NAMALWA (cell line): ENCODE measurements at regions not wholly inside any gene's neighbourhood (a gene's known extent, or its start where the extent isn't known, plus 50 kb on each side); places are given as distances from the start of the nearest gene placed in this dataset.

Experiments
- DNase-seq: peaks from one replicate; pipeline ENCODE4 v3.0.0-alpha.2; 2015; ENCODE audit warnings: low spot score

GRCh38 chr14:44009642-44010041 is 497.4 kb downstream of the FSCB start:
- no peak for DNase-seq

- DNase-seq: no peak
Measured at GRCh38 chr14:43988989-43989388, 518.1 kb downstream of the FSCB start.

GRCh38 chr14:43983721-43984120 is 523.4 kb downstream of the FSCB start:
- no peak for DNase-seq

DNA sequence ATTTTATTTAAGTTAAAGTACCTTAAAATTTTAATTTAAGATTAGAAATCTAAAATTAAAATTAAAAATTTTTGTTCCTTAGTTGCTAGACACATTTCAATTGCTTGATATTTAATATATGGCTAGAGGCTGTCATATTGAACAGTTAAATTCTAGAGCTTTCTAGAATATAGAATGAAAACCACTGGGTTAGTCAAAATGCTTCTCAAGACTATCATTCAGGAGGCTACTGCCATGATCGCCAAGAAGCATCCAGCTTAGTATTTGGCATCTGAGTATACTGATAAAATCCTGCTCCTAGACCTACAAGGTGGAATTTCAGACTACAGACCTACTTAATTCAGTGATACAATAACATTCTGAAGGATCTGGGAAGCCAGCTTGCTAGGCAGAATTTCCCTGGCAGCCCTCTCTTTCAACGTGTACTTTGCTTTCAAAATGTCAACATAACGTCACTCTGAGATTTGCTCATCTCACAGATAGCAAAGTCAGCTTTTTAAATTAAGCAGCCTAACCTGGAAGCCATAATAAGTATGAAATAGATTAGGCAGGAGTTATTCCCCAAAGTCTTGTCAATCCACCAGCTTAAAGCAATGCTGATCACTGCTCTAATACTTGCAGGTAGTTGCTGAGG is 525.8 kb downstream of the FSCB start:
- DNase-seq: no peak

GRCh38 chr14:43956741-43957140 is 550.3 kb downstream of the FSCB start:
- no peak for DNase-seq

- DNase-seq: no peak
Measured at GRCh38 chr14:43949400-43949799, 557.7 kb downstream of the FSCB start.

DNA sequence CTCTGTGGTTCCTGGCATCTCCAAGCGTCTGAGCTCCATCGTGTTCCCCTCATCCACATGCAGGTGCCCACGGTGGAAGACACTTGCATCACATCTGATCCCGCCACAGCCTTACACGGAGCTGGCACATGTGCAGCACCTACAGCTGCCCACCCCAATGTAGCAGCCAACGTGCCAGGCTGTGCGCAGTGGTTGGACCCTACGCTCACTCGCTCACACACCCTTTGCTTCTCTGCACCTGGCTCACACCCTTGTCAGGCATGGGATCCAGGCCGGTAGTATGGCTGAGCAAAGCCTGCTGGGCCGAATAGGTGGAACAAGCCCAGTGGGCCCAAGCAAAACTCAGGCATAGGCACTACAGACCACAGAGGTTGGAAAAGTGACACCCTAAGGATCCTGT is 567.2 kb downstream of the FSCB start:
- no peak for DNase-seq

- no peak for DNase-seq
Measured at GRCh38 chr14:43938588-43939281, 568.3 kb downstream of the FSCB start.

GRCh38 chr14:43937001-43937400 is 570.1 kb downstream of the FSCB start:
- DNase-seq: no peak

- DNase-seq: no peak
Measured at GRCh38 chr14:43934102-43934501, 573.0 kb downstream of the FSCB start.

DNA sequence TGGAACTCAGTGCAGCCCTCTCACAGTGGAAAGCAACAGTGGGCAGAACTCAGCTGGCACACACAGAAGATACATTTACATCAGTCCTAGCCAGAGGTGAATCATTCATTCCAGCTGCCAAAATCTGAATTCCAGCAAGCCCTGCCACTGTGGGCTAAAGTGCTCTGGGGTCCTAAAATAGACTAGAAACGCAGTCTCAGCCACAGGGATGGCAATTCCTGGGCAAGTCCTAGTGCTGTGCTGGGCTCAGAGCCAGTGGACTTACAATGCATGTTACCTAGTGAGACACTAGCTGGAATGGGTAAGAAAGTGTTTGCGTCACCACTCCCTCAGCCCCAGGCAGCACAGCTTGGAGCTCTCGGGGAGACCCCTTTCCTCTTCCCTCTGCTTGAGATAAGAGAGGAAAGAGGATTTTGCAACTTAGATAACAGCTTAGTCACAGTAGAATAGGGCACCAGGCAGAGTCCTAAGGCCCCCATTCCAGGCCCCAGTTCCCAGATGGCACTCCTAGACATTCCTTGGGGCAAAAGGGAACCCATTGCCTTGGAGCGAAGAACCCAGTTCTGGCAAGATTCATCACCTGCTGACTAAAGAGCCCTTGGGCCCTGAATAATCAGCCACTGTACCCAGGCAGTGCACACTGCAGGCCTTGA is 592.9 kb downstream of the FSCB start:
- no peak for DNase-seq

- DNase-seq: no peak
Measured at GRCh38 chr14:43903209-43903608, 603.9 kb downstream of the FSCB start.

DNA sequence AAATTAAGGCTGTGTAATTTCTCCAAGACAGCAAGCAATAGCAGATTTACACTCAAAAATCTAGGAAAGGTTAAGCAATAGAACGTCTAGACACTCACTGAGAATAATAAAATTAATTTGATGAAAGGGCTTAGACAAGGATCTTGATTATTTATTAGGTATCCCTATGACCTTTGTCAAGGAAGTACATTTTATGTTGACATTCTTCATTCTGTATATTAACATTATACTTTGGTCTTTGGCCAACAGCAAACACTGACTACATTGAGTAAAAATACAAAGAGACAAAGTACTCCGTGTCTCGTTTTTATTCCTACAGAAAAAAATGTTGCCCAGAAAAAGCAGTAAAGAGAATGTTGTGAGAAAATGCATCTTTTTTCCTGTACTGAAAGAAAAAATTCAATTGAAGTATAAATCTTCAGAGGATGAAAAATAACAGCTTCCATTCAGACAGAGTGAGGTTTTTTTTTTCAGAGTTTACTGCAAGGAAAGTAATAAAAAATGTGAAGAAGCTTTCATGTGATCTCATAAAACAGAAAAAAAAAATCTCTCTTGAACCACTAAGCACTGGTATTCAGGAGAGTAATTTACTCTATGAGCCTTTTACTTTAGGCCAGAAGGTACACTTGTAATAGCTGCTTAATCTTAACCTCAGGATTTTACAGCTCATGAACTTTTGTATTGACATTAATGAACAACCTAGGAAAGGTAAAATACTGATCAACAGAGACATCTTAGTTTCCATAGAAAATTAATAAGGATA is 605.0 kb downstream of the FSCB start:
- DNase-seq: no peak

- DNase-seq: no peak
Measured at GRCh38 chr14:43900173-43900655, 606.9 kb downstream of the FSCB start.

DNA sequence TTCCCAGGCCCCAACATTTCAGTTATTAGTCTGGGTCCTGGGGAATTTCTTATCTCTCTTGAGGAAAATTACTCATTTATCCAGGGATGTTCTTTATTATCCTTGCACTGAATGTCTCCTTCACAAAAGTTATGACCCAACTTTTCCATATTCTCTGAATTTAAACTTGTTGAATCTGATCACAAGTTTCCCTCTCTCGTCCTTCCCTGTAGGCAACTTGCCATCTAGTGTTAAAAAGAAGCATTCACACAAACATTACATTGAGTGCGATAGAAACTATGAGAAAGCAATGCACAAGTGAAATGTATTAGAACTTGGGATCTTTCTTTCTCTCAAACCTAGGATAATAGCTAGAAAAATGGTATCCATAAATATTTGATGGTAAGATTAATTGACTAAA is 608.4 kb downstream of the FSCB start:
- DNase-seq: no peak

DNA sequence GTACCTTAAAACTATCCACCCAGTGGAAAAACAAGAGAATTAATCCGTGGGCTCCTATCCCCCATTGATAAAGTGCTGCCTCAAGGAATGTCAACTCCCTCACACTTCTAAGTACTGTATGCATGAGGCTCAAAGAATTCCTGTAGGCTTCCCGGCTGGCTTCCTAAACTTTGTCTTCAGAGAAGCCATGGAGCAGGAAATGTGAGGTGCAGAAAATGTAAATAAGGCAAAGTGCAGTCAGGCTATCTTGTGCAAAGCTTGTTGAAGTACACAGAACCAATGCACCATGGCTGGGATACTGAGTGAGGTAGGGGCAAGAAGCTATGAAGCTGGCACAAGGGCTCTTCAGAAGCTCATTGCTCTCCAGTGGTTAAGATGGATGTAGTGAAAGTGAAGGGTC is 611.0 kb downstream of the FSCB start:
- DNase-seq: no peak

DNA sequence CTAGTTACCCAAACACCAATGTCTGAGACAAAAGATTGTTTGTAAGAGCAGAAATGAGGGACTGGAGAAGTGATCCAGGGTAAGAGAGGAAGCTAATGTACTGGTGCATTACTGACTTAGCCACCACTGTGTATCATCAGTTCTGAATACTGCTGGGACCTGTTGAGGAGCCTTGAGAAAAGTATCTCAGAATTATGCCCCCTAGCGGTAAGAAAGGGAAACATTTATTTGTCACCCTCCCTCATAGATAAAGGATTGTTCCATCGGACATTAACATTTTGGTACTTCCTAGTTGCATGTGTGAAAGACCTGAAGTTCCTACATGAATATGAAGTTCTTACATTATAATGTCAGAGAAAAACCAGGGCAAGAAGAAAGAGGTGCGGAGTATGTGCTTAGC is 612.5 kb downstream of the FSCB start:
- peak; percentile 34 for DNase-seq

DNA sequence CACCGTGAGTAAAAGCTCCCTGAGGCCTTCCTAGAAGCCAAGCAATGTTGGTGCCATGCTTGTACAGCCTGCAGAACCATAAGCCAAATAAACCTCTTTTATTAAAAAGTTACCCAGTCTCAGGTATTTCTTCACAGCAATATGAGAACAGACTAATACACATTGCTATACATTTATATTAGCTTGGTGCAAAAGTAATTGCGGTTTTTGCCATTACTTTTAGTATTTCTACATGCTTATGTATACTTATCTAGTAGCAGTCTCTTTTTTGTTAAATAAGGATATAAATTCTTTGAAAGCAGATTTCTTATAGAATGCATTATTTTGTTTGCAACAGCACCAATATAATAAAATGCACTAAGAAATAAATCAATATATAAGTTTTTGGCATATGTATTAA is 619.6 kb downstream of the FSCB start:
- no peak for DNase-seq

DNA sequence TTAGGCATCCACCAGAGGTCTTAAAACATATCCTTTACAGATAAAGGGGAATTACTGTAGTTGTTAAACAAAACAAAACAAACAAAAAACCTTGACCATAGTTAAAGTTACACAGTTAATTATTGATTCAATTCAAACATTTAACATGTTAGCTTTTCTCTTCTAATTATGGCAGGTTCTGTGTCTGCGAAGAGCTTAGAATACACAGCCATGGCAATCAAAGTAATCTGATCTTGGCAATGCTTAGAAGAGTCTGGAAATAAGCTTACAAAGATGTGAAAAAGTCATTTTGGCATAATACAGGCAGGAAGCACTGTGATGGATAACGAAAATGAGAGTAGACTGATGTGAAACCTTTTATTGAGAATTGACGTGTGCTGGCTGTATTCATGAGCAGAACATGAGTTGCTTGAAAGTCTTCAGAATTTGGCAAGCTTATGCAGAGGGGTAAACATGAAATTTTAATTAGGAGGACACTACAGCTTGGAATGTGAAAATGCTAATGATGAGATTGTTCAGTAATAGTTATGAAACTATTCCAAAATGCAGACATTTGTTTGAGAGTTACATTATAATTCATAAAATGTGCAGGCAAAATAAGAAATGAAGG is 629.6 kb downstream of the FSCB start:
- no peak for DNase-seq

DNA sequence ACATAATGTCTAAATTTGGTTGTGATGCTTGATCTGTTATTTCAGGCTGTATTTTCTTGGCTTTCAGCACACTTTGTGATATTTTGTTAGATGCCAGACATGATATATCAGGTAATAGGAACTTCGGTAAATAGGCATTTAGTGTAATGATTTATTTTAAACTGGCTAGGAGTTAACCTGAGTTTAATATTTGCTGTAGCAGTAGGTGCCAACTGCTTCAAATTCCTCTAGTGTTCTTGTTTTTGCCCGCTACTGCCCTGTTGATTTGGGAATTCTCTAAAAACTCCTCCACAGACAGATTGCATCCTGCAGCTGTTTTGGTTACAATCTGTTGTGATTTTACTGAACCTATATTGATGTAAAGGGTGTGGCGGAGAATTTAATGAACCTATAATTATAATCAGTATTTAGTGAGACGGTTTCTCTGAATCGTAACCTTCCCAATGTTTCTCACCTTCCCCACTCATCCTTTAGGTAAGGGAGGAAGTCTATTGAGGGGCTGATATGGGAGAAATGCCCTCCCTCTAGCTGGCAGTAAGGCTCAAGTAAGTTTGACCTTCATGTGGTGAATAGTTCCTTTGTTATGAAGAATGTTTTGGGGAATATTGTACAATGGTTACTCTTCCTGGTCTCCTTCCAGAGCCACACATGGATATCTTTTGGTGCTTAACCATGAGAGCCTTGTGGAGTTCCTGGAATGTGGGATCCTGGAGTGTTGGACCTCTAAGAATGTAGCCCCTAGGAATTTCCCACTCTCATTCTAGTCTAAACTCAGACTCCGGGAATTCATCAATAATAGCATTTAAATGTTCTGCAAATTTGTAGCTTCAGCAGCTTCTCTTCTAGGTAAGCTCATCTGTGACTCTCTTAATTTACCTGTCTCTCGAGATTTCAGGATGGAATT is 634.1 kb downstream of the FSCB start:
- no peak for DNase-seq

GRCh38 chr14:43872222-43872621 is 634.9 kb downstream of the FSCB start:
- DNase-seq: no peak
